ENCODE measurements at regions not wholly inside any gene's neighbourhood (a gene's known extent, or its start where the extent isn't known, plus 50 kb on each side); places are given as distances from the start of the nearest gene placed in this dataset.

- no peak overlapping the region for H3K4me3 Mint-ChIP-seq
- peak; percentile 58 for DNase-seq (ENCODE audit: low spot score)
- no peaks in the 10 kb centered on the region for H3K36me3 Mint-ChIP-seq
Observed at GRCh38 chr2:56130463-56131070, 53.2 kb upstream of the CCDC85A start.

GRCh38 chr2:56132138-56132537 is 51.7 kb upstream of the CCDC85A start:
- Histone ChIP-seq H3K27ac (no peak overlapping the region), H3K36me3 (no peaks in the 10 kb centered on the region), H2AFZ (replicated peaks) (no peak overlapping the region), H3K9me3 (ENCODE audit: low read depth) (no peaks in the 10 kb centered on the region), H3K4me1 (peaks cover 10% of the 10 kb centered on the region), H3K27me3 (no peaks in the 10 kb centered on the region), H3K9ac (no peak overlapping the region), H3F3A (ENCODE audit: low read depth) (no peaks in the 10 kb centered on the region), H4K20me1 (ENCODE audit: low read depth) (no peaks in the 10 kb centered on the region), H3K4me3 (no peak overlapping the region), H3K4me2 (no peak overlapping the region), H3K79me2 (ENCODE audit: low read depth) (no peaks in the 10 kb centered on the region)
- H3K36me3 Mint-ChIP-seq, result no peaks in the 10 kb centered on the region
- no peak for TF ChIP-seq EZH2phosphoT487 (IDR thresholded peaks at IDR 0.05)
- peak; percentile 75 for TF ChIP-seq CTCF (IDR thresholded peaks at IDR 0.05)
- DNase-seq (ENCODE audit: low spot score), result peak; percentile 62
- H3K4me3 Mint-ChIP-seq, result no peak overlapping the region
- no peaks in the 10 kb centered on the region for H3K9me3 Mint-ChIP-seq
- H3K27me3 Mint-ChIP-seq (ENCODE audit: insufficient read depth, low read depth), result peaks cover 6% of the 10 kb centered on the region
- no peak overlapping the region for H3K27ac Mint-ChIP-seq
- H3K4me1 Mint-ChIP-seq, result peaks cover 3% of the 10 kb centered on the region

More at GRCh38 chr2:56130463-56131070, 53.2 kb upstream of the CCDC85A start:
- Histone ChIP-seq H3K9ac (no peak overlapping the region), H3K9me3 (ENCODE audit: low read depth) (no peaks in the 10 kb centered on the region), H3K79me2 (ENCODE audit: low read depth) (no peaks in the 10 kb centered on the region), H2AFZ (replicated peaks) (no peak overlapping the region), H3K36me3 (no peaks in the 10 kb centered on the region), H3K4me1 (peaks cover 10% of the 10 kb centered on the region), H3F3A (ENCODE audit: low read depth) (no peaks in the 10 kb centered on the region), H3K4me2 (no peak overlapping the region), H3K27ac (no peak overlapping the region), H3K4me3 (no peak overlapping the region), H3K27me3 (no peaks in the 10 kb centered on the region), H4K20me1 (ENCODE audit: low read depth) (no peaks in the 10 kb centered on the region)
- H3K4me1 Mint-ChIP-seq, result peaks cover 3% of the 10 kb centered on the region
- TF ChIP-seq CTCF (IDR thresholded peaks at IDR 0.05) (peak; percentile 73), EZH2phosphoT487 (IDR thresholded peaks at IDR 0.05) (no peak)
- H3K27me3 Mint-ChIP-seq (ENCODE audit: insufficient read depth, low read depth), result peaks cover 6% of the 10 kb centered on the region
- no peaks in the 10 kb centered on the region for H3K9me3 Mint-ChIP-seq
- no peak overlapping the region for H3K27ac Mint-ChIP-seq

DNA sequence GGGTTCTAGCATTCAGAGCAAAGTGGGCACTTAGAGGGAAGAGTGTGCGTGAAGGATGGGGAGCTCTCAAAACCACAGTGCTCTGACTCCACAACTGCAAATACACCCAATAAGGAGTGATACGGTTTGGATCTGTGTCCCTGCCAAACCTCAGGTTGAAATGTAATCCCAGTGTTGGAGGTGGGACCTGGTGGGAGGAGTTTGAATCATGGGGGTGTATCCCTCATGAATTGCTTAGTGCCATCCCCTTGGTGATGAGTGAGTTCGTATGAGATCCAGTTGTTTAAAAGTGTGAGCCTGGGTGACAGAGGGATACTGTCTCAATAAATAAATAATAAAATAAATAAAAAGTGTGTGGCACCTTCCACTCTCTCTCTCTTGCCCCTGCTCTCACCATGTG is 50.3 kb upstream of the CCDC85A start:
- Histone ChIP-seq H4K20me1 (ENCODE audit: low read depth) (no peaks in the 10 kb centered on the region), H3K36me3 (no peaks in the 10 kb centered on the region), H2AFZ (replicated peaks) (no peak overlapping the region), H3F3A (ENCODE audit: low read depth) (no peaks in the 10 kb centered on the region), H3K9me3 (ENCODE audit: low read depth) (no peaks in the 10 kb centered on the region), H3K27me3 (no peaks in the 10 kb centered on the region), H3K4me1 (no peaks in the 10 kb centered on the region), H3K9ac (no peak overlapping the region), H3K4me3 (no peak overlapping the region), H3K4me2 (no peak overlapping the region), H3K79me2 (ENCODE audit: low read depth) (no peaks in the 10 kb centered on the region), H3K27ac (no peak overlapping the region)
- no peak overlapping the region for H3K27ac Mint-ChIP-seq
- no peak for DNase-seq (ENCODE audit: low spot score)
- H3K36me3 Mint-ChIP-seq, result no peaks in the 10 kb centered on the region
- TF ChIP-seq EZH2 (IDR thresholded peaks at IDR 0.05) (no peak), CTCF (IDR thresholded peaks at IDR 0.05) (no peak), EZH2phosphoT487 (IDR thresholded peaks at IDR 0.05) (no peak)
- H3K4me1 Mint-ChIP-seq, result no peaks in the 10 kb centered on the region
- H3K27me3 Mint-ChIP-seq (ENCODE audit: insufficient read depth, low read depth), result peaks cover 6% of the 10 kb centered on the region
- H3K4me3 Mint-ChIP-seq, result no peak overlapping the region
- no peaks in the 10 kb centered on the region for H3K9me3 Mint-ChIP-seq
